GM23248 (cell line): ENCODE measurements at regions not wholly inside any gene's neighbourhood (a gene's known extent, or its start where the extent isn't known, plus 50 kb on each side); places are given as distances from the start of the nearest gene placed in this dataset.
A peak's percentile ranks its signal among the peaks of the same experiment; 100 is the strongest.

Experiments used
- DNase-seq: peaks from one replicate; pipeline ENCODE4 v3.0.0-alpha.2; 2015
- H2AFZ ChIP-seq: fragments of 200-600 bp; sonication (generic); 2 replicates; pipeline ENCODE4 v1.6.1; 2016; ENCODE audit warnings: antibody characterized with exemption
- H3F3A ChIP-seq: fragments of 200-600 bp; sonication (generic); 2 replicates; pipeline ENCODE4 v1.6.1; 2016; ENCODE audit warnings: mild to moderate bottlenecking, antibody characterized with exemption, mixed run types; ENCODE audit not compliant: insufficient read depth
- H3K27ac ChIP-seq: fragments of 200-600 bp; sonication (generic); 2 replicates; pipeline ENCODE4 v1.5.1; 2016; ENCODE audit warnings: mild to moderate bottlenecking
- H3K27me3 ChIP-seq: fragments of 200-600 bp; sonication (generic); replicated peaks from 2 replicates; pipeline ENCODE4 v1.6.1; 2016; ENCODE audit warnings: mild to moderate bottlenecking; ENCODE audit not compliant: insufficient read depth
- H3K36me3 ChIP-seq: fragments of 200-600 bp; sonication (generic); 2 replicates; pipeline ENCODE4 v1.6.1; 2016; ENCODE audit warnings: low read depth, mild to moderate bottlenecking
- H3K4me1 ChIP-seq: fragments of 200-600 bp; sonication (generic); 2 replicates; pipeline ENCODE4 v1.6.1; 2016; ENCODE audit warnings: mild to moderate bottlenecking; ENCODE audit not compliant: insufficient read depth
- H3K4me2 ChIP-seq: fragments of 200-600 bp; sonication (generic); one replicate; pipeline ENCODE4 v1.6.1; 2016; ENCODE audit warnings: mild to moderate bottlenecking; ENCODE audit not compliant: unreplicated experiment
- H3K4me3 ChIP-seq: fragments of 200-600 bp; sonication (generic); 2 replicates; pipeline ENCODE4 v1.5.1; 2016; ENCODE audit warnings: mild to moderate bottlenecking
- H3K79me2 ChIP-seq: fragments of 200-600 bp; sonication (generic); 2 replicates; pipeline ENCODE4 v1.6.1; 2016; ENCODE audit warnings: mild to moderate bottlenecking; ENCODE audit not compliant: insufficient read depth
- H3K9ac ChIP-seq: fragments of 200-600 bp; sonication (generic); 2 replicates; pipeline ENCODE4 v1.6.1; 2016; ENCODE audit warnings: mild to moderate bottlenecking
- H3K9me2 ChIP-seq: fragments of 200-600 bp; sonication (generic); 2 replicates; pipeline ENCODE4 v1.6.1; 2016; ENCODE audit warnings: mixed run types, mild to moderate bottlenecking, moderate library complexity; ENCODE audit not compliant: insufficient read depth
- H3K9me3 ChIP-seq: fragments of 200-600 bp; sonication (generic); one replicate; pipeline ENCODE4 v1.6.1; 2017; ENCODE audit warnings: low read depth
- H4K20me1 ChIP-seq: fragments of 200-600 bp; sonication (generic); 2 replicates; pipeline ENCODE4 v1.6.0; 2016; ENCODE audit not compliant: insufficient read depth
- EZH2 ChIP-seq: fragments of 200-600 bp; sonication (generic); IDR thresholded peaks from 2 replicates; pipeline ENCODE4 v1.6.1; 2018; ENCODE audit warnings: antibody characterized with exemption, mild to moderate bottlenecking; ENCODE audit not compliant: insufficient read depth, poor library complexity, severe bottlenecking
- EZH2phosphoT487 ChIP-seq: fragments of 200-600 bp; sonication (generic); IDR thresholded peaks from 2 replicates; pipeline ENCODE4 v1.6.1; 2018; ENCODE audit warnings: antibody characterized with exemption, moderate library complexity, mild to moderate bottlenecking, low read depth; ENCODE audit not compliant: insufficient read depth
- WGBS, 2 experiments: methylation state at CpG; one replicate each; pipeline ENCODE4 v1.1.6; 2015 to 2017; ENCODE audit warnings: low lambda C conversion rate in 2 of 2, low coverage in 1 of 2; ENCODE audit errors: missing lambda C conversion rate in 2 of 2; 5-methylcytosine and 5-hydroxymethylcytosine counted together
- in situ Hi-C: fragments of 300-500 bp; cut with MboI; formaldehyde crosslinking; loops from 2 replicates; pipeline ENCODE4 v1.15.0; 2020

DNA sequence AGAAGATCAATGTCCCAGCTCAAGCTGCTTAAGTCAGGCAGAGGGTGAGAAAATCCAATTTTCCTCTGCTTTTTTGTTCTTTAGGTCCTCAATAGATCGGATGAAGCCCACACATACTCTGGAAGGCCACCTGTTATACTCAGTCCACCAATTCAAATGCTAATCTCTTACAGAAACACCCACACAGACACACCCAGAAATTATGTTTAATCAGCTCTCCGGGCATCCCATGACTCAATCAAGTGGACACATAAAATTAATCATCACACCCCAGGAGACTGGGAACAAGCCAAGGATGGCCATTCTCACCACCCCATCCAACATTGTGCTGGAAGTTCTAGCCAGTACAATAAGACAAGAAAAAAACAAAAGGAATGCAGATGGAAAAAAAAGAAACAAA lies 67.8 kb upstream of the SLC24A5 start:
- Histone ChIP-seq H3K9me3 (no peaks in the 10 kb centered on the region), H3K36me3 (no peaks in the 10 kb centered on the region), H3K9ac (no peak overlapping the region), H3K27me3 (no peaks in the 10 kb centered on the region), H4K20me1 (no peaks in the 10 kb centered on the region), H3K27ac (no peak overlapping the region), H3K4me2 (no peak overlapping the region), H3K4me1 (no peaks in the 10 kb centered on the region), H3F3A (no peaks in the 10 kb centered on the region), H2AFZ (no peak overlapping the region), H3K79me2 (no peaks in the 10 kb centered on the region), H3K4me3 (no peak overlapping the region), H3K9me2 (no peaks in the 10 kb centered on the region)
- WGBS, 2 experiments: 18 to 35% methylated on average over 2 of the region's 2 CpGs
- in situ Hi-C loops: no loop called here
- no peak for TF ChIP-seq EZH2
- no peak for TF ChIP-seq EZH2phosphoT487
- peak; percentile 2 for DNase-seq

- Histone ChIP-seq H3K9me2 (no peaks in the 10 kb centered on the region), H2AFZ (no peak overlapping the region), H3K27me3 (no peaks in the 10 kb centered on the region), H4K20me1 (no peaks in the 10 kb centered on the region), H3F3A (no peaks in the 10 kb centered on the region), H3K27ac (no peak overlapping the region), H3K9ac (no peak overlapping the region), H3K9me3 (no peaks in the 10 kb centered on the region), H3K36me3 (no peaks in the 10 kb centered on the region), H3K4me3 (no peak overlapping the region), H3K79me2 (no peaks in the 10 kb centered on the region), H3K4me1 (no peaks in the 10 kb centered on the region), H3K4me2 (no peak overlapping the region)
- TF ChIP-seq EZH2 (no peak), EZH2phosphoT487 (no peak)
- DNase-seq: no peak
- in situ Hi-C loops: no loop called here
Measured at GRCh38 chr15:48058371-48058770, 62.4 kb upstream of the SLC24A5 start.

DNA sequence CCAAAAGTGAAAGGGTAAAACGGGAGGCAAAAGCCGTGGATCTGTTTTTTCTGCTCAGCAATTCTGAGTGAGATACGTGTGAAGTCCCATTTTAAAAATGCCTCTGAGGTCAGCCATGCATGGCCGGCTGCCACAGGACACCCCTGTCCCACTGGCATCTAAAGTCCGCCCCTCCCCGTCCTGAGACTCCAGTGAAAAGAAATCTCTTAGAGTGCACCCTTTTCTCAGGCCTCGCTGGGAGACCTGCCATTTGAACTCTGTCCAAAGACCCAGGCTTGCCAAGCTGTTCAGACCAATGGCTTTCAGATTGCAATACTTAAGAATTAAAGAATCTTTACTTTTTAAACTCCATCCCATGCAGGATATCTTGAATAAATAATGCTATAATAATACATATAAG lies 61.0 kb upstream of the SLC24A5 start:
- H3K4me3 ChIP-seq: no peak overlapping the region
- WGBS, 2 experiments: 2 to 5% methylated on average over 7 of the region's 7 CpGs

DNA sequence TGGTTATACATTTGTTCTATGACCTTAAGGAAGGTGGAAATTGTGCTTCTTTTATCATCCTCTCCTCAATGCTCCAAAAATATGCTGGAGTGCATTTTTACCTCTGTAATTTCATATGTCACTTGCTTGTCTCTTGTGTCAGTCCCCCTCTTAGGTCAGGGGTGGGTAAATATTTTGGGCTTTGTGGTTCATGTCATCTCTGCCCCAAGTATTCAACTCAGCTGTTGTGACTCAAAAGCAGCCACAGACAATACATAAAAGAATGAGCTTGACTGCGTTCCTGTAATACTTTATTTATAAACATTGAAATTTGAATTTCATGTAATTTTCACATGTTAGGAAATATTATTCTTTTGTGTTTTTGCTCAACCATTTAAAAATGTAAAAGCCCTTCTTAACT lies 60.4 kb upstream of the SLC24A5 start:
- Histone ChIP-seq H3F3A (no peaks in the 10 kb centered on the region), H3K9me2 (no peaks in the 10 kb centered on the region), H4K20me1 (no peaks in the 10 kb centered on the region), H2AFZ (no peak overlapping the region), H3K9me3 (no peaks in the 10 kb centered on the region), H3K9ac (no peak overlapping the region), H3K4me1 (no peaks in the 10 kb centered on the region), H3K27me3 (0 out of 2 replicates have a peak, but pooled peaks cover 9% of the 10 kb centered on the region), H3K4me2 (no peak overlapping the region), H3K36me3 (no peaks in the 10 kb centered on the region), H3K79me2 (no peaks in the 10 kb centered on the region), H3K4me3 (no peak overlapping the region), H3K27ac (no peak overlapping the region)
- WGBS, 2 experiments: 34 to 45% methylated on average over 1 of the region's 1 CpG
- DNase-seq: no peak
- in situ Hi-C loops: no loop called here
- no peak for TF ChIP-seq EZH2phosphoT487
- no peak for TF ChIP-seq EZH2

More for the DNA sequence above, 61.0 kb upstream of the SLC24A5 start:
- H3K36me3 ChIP-seq: no peaks in the 10 kb centered on the region
- TF ChIP-seq EZH2phosphoT487 (no peak), EZH2 (no peak)
- H3K27me3 ChIP-seq: 0 out of 2 replicates have a peak, but pooled peaks cover 7% of the 10 kb centered on the region
- H3K79me2 ChIP-seq: no peaks in the 10 kb centered on the region
- H3K9me3 ChIP-seq: no peaks in the 10 kb centered on the region
- H2AFZ ChIP-seq: no peak overlapping the region
- no peaks in the 10 kb centered on the region for H3K9me2 ChIP-seq
- no peak overlapping the region for H3K9ac ChIP-seq
- no peaks in the 10 kb centered on the region for H3K4me1 ChIP-seq
- H4K20me1 ChIP-seq: no peaks in the 10 kb centered on the region
- no peaks in the 10 kb centered on the region for H3F3A ChIP-seq
- in situ Hi-C loops: no loop called here
- H3K4me2 ChIP-seq: no peak overlapping the region
- peak; percentile 3 for DNase-seq
- H3K27ac ChIP-seq: no peak overlapping the region

DNA sequence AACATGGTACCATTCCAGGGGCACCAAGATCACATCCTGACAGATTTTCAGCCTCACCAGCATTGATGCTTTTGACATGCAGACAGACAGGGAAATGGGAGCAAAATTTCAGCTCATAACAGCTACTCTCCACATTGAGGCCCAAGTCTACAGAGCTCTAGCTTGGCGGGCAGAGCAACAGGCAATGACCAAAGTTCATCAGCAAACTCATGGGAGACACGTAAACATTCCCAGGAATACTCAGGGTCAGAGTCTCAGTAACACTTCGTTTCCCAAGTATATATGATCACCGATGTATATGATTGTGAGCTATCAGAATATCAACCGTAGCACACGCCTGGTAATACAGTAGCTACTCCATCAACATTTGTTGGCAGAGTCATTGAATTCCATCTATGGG lies 59.2 kb upstream of the SLC24A5 start:
- WGBS, 2 experiments: 52 to 58% methylated on average over 6 of the region's 6 CpGs
- Histone ChIP-seq H3K27ac (no peak overlapping the region), H3K9me2 (no peaks in the 10 kb centered on the region), H3K36me3 (no peaks in the 10 kb centered on the region), H3F3A (no peaks in the 10 kb centered on the region), H3K79me2 (no peaks in the 10 kb centered on the region), H3K9ac (no peak overlapping the region), H4K20me1 (no peaks in the 10 kb centered on the region), H3K9me3 (no peaks in the 10 kb centered on the region), H3K4me1 (no peaks in the 10 kb centered on the region), H3K4me2 (no peak overlapping the region), H2AFZ (no peak overlapping the region), H3K27me3 (0 out of 2 replicates have a peak, but pooled peaks cover 9% of the 10 kb centered on the region), H3K4me3 (no peak overlapping the region)
- in situ Hi-C loops: no loop called here
- no peak for TF ChIP-seq EZH2phosphoT487
- TF ChIP-seq EZH2: no peak
- DNase-seq: no peak
